Stimulated activated CD4-positive, alpha-beta T cell treated with anti-CD3 and anti-CD28 coated beads, Interleukin-2, amount 100 ng/mL, for 24 hours (primary cell): ENCODE measurements at regions not wholly inside any gene's neighbourhood (a gene's known extent, or its start where the extent isn't known, plus 50 kb on each side); places are given as distances from the start of the nearest gene placed in this dataset.
"Not testable (repeated sequence)": the region's sequence is repeated elsewhere in the genome, so short reads cannot be mapped to it uniquely, and the experiment has no call there.

Experiments used
- DNase-seq, 2 donors: peaks; one replicate each; pipeline ENCODE4 v3.0.0-alpha.2; 2020

- DNase-seq: not testable (repeated sequence)
Observed at GRCh38 chr7:101679653-101680173, 50.6 kb upstream of the MYL10 start.

DNA sequence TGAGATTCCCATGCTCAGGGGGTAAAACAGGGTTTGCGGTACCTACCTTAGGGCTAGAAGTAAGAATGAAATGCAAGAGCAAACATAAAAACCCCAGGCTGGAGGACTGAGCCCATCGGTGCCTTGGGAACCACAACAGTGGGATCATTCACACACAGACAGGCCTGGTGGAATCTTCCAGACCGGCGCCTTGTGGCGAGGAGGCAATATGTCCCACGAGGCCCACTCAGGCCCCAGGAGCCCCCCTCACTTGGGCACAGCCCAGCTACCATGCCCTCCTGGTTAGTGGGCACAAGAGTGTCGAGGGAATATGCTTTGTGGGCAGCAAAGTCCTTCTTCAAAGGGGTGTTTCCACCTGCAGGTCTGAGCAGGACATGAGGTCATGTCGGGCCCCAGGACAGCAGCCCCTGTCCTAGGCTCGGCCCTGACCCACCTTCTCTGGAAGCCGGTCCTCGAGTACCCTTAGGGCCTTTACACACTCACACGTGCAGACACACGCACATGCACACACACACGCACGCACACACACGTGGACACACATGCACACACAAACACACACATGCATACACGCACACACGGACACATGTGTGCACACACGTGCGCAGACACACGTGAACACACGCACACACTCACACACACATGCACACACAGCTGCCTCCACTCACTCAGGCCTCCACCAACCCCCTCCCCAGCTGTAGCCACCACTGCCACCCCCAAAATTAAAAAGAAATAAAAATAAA lies 51.5 kb upstream of the MYL10 start:
- DNase-seq: no peak

DNA sequence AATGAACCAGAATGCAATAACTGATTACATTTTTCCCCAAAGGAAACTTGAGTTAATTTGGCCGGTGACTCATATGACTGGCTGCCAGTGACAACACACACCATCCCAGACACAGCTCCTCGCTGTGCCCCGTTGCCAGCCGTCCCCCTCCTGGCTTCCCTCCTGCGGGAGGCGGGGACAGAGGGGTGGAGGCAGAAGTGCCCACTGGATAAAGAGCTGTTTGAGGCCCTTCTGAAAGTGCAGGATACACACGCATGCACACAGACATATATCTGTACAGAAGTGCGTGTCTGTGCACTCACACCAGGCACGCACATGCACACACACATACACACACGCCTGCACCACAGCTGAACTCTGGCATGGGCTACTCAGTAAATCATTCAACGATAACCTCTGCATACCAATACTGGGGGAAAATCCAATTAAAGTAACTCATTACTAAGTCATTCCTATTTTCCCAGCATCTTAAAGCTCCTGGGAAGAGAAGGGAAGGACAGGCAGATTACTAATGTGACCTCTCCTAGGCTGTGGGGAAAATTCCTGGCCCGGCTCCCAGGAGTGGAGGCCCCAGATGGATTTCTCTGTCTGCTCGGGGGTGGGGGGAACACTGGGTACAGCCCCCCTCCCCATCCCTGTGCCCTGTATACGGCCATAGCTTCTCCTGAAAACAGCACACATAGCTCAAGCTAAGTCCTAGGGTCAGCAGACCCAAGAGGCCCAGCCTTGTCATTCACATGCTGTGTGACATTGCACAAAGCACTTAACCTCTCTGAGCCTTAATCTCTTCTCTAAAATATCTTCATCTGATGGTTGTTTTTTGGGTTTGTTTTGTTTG lies 52.3 kb upstream of the MYL10 start:
- DNase-seq: no peak

DNA sequence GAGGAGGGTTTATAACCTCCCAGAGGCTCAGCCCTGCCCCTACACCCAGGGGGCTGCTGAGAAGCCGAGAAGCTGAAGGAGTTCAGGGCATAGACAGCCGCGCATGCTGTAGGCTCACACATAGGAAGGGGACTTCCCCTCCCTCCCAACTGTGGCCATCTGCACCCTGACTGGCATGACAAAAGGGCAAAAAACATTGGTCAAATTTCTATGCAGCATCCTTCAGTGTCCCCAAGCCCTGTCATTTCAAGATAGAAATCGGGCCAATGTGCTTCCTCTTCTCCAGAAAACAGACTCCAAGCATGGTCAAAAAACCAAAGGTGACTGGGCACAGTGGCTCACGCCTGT lies 55.9 kb upstream of the MYL10 start:
- no peak for DNase-seq

- DNase-seq: no peak
Observed at GRCh38 chr7:101686030-101686429, 56.9 kb upstream of the MYL10 start.

DNA sequence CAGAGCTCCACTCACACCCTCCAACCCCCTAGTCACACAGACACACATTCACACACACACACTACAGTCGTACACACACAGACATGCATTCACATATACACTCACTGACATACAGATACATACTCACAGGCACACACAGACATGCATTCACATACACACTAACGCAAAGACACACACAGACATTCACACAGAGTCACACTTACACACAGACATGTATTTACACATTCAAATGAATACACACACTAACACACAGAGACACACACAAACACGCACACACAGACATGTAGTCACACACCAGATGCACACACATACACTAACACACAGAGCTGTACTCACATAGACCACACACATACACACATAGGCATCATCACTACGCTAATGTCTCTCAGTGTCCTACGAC lies 58.0 kb upstream of the MYL10 start:
- DNase-seq: no peak

DNA sequence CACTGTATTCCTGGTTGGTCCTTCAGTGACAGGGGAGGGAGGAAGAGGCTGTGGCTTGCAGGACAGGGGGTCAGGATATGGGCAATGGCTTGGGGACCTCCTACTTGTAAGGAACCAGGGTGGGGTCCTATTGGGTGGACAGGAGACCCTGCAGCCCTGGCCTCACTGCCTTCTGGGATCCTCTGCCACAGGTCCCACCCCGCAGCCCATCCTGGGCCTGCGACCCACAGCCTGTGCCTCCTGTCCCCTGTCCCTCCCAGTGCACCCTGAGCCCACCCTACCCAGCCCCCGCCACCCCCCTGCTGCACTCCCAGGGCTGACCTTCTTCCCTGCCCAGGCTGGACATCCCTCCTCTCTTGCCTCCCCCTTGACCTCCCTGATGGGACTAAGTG lies 58.7 kb upstream of the MYL10 start:
- DNase-seq: no peak

DNA sequence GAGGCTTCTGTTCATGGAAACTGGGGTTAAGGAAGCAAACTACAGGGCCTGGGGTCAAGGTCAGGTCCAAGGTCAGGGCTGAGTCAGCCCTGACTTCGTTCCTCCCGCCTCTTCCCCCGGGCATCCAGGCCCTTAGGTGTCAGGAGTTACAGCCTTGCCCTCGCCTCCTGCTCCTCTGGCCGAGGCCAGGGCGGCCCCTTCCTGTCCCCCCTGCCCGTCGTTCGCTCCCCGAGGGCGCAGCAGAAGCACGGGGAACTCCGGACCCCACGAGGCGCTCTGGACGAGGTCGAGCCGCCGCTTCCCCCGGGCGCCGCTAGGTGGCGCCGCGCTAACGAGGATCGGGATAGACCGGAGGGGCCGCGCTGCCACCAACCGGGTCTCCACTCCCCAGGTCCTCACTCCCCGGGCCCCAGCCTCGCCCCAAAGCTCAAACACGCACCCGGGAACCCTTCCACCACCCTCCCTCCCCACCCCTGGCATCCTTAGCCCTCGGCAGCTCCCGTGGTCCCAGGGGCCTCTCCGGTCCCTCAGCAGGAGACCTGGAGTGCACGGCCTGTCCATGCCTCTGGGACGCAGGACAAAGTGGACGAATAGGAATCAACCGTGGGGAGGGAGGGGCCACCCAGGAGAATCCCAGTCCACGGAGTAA lies 59.2 kb upstream of the MYL10 start:
- DNase-seq: peak; percentile 89 to 90

DNA sequence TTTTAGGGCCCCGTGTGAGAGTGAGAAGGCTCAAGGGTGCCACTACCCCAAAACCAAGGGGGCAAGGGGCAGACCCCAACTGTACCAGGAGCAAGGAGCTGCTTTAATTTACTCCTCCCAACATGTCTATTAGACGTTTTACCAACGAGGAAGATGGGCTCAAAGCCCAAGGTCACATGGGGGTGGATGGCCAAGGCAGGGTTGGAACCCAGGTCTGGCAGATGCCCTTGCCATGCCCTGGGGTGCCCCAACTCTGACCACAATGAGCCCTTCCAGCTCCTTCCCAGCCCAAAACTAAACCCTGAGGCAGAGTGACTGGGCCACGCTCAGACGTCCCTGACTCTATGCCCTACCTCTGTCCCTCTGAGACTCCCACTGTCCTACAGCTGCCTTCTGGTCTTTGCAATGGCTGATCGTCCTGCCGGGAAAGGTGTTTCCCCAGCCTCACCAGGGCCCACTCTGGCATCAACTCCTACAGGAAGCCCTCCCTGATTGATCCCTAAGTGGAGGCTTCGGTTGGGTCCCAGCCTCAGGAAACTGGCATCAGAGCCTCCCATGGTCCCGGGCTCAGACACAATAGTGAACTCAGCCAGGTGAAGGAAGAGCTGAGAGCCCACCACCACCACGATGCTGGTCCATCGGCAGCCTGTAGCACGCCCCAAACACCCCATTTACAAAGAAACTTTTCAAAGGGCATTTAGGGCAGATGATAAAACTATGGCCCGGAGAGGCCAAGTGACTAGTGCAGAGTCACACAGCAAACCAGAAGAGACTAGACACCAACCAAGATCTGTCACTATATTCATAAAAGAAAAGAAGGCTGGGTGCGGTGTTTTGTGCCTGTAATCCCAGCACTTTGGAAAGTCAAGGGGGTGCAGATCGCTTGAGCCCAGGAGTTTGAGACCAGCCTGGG lies 60.2 kb upstream of the MYL10 start:
- DNase-seq: no peak

DNA sequence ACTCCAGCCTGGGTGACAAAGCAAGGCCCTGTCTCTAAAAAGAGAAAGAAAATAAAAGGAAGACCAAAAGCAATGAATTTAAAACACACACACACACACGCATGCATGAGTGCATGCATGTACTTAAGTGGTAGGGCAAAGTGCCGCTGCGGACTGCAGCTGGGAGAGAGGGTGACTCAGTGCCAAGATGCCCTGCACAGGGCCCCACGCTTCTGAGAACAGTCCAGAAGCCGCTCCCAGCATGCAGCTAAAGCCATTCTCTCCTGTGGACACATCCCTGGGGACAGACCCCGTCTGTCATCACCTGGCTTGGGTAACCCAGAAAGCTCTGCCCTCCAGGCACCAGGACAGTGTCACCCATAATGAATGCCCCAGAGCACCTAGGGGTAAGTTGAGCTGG lies 61.0 kb upstream of the MYL10 start:
- DNase-seq: no peak

DNA sequence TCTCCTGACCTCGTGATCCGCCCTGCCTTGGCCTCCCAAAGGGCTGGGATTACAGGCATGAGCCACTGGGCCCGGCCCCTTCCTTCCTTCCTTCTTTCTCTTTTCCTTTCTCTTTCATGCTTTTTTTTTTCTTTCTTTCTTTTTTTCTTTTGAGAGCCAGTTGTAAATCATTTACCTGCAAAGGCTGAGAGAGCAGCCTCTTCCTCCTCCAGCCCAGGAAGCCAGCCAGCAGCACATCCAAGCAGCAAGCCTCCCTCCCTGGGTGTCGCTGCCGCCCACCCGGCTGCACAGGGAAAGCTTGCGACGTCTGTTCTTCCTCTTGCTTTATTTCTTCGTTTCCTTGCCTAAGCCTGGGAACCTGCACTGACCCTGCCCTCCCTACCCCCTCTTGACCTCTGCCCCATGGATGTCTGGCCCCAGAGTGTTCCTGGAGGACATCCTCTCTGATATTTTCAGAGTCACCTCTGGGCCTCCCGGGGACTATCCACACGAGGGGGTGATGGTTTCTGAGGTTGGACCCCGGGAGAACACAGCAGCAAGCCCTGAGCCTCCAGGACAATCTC lies 62.8 kb upstream of the MYL10 start:
- DNase-seq: no peak

- DNase-seq: no peak
Observed at GRCh38 chr7:101693498-101694091, 64.5 kb upstream of the MYL10 start.

- no peak for DNase-seq
Observed at GRCh38 chr7:101698964-101699363, 69.9 kb upstream of the MYL10 start.

- DNase-seq: no peak
Observed at GRCh38 chr7:101699399-101699798, 70.3 kb upstream of the MYL10 start.

DNA sequence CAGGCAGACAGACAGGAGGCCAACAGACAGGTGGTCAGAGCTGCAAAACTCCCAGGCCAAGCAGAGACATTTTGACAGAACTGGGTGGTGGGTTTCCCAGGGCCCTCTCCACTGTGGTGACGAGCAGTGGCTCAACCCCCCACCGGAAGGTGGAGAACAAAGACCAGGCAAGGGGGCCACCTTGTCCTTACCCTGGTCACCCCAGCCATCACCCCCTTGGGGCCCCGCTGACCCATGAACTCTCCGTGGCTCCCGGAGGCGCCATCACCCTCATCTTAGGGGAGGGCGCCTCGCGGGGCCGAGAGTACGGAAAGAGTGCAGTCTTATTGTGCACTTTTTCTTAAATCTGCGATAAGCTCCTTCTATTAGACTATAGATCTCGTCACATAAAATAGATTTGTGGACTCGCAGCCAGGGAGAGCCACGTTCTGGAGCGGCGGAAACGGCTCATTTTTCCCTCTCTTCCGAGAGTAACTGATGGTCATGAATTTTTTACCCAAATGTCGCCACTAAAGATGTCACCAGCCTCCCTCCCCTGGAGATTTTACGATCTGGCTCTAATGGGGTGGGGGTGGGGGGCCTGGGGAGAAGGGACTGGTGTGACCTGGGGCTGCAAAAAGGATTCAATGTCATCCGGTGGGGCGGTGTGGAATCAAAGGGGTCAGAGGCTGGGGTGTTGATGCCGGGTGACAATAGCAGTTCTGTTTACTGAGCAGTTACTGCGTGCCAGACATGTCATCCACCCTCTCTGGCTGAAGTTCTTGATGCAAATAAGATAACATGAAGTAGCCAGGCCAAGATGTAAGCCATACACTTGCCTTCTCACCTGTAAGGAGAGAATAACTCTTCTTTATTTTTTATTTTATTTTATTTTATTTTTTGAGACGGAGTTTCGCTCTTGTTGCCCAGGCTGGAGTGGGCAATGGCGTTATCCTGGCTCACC lies 71.1 kb upstream of the MYL10 start:
- no peak for DNase-seq

- DNase-seq: no peak
Observed at GRCh38 chr7:101701153-101701794, 72.2 kb upstream of the MYL10 start.

DNA sequence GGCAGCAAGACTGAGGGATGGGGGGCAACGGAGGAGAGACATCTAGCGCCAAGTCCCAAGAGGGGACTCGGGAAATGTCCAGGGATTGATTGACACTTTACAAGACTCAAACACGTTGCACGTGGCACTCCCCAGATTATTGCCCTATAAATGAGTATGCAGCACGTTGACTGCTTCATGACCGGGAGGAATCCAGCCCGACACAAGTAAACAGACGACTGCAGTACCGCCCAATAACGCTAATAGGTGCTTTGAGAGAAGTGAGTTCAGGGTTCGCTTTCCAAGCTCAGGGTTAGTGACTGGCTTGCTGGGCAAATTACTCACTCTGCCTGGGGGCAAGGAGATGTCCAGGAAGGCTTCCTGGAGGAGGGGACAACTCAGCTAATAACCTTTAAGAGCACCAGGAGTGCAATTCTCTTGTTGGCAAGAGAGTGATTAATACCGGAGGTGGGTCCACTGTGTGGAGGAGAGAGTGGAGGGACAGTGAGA lies 73.3 kb upstream of the MYL10 start:
- no peak for DNase-seq

GRCh38 chr7:101705331-101705730 lies 76.2 kb upstream of the MYL10 start:
- no peak for DNase-seq

GRCh38 chr7:101707587-101707986 lies 78.5 kb upstream of the MYL10 start:
- no peak for DNase-seq

DNA sequence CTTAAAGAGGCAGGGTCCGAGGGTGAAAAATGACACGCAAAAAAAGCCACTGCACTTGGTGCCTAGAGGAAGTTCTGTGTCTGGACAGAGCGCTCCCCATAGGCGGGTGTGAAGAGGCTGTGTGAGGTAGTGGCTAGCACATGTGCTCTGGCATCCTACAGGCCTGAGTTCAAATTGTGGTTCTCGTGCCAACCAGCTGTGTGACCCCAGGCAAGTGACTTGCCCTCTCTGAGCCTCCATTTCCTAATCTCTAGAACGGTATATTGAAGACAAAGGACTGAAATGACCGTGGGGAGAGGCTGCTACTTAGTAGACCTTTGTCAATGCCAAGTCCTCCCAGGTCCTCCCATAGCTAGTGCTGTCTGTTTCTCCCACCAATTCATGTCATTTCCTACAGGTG lies 79.1 kb upstream of the MYL10 start:
- DNase-seq: no peak
